GM18502 (cell line): ENCODE measurements at regions not wholly inside any gene's neighbourhood (a gene's known extent, or its start where the extent isn't known, plus 50 kb on each side); places are given as distances from the start of the nearest gene placed in this dataset.

Experiments used
- ATAC-seq: cut with Tn5 transposase; IDR thresholded peaks from one replicate; pipeline ENCODE4 v1.9.1; 2021; ENCODE audit warnings: mild to moderate bottlenecking; ENCODE audit not compliant: unreplicated experiment, poor library complexity

DNA sequence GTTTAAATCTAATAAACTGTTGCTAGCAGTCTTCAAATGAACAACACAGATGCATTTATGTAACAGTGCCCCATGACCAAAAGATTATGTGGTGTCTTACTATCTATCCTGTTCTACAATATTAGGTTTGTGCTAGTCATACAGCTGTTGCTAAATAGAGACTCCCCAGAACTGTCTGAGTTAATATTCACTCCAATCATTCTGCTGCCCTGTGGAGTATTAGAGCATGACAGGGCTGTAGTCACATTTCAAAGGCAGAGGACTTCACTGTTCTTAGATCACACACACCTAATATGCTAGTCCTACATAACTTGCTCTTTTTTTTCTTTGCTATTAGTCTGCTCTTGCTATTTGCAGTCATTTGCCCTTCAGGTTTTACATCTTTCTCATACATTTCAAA lies 157.6 kb upstream of the MDGA2 start:
- ATAC-seq = no peak

DNA sequence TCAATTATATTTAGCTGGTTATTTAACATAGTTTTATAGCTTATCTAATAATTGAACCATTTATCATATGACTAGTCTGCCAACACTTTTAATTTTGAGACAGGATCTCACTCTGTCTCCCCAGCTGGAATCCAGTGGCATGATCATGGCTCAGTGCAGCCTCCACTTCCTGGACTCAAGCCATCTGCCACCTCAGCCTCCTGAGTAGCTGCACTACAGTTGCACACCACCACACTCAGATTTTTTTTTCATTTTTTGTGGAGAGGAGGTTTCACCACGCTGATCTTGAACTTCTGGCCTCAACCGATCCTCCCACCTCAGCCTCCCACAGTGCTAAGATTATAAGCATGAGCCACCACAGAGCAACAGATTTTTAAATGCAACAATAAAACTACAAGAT lies 151.4 kb upstream of the MDGA2 start:
- no peak for ATAC-seq

DNA sequence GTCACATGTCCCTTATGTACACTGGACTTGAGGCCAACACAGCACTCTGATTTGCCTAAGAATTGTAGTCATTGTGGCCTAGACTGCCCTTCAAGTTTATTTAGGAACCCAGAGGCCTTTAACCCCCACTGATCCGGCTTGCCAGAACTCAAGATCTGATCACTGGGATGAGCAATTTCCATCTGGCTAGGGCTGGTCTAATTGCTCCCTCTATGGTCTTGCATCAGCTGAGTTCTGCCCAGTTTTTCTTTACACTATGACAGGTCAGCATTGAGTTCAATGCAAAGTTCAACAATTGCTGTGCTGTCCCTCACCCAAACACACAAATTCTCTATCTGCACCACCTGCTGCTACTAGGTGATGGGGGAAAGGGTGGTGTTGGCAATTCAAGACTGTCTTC lies 146.9 kb upstream of the MDGA2 start:
- no peak for ATAC-seq

DNA sequence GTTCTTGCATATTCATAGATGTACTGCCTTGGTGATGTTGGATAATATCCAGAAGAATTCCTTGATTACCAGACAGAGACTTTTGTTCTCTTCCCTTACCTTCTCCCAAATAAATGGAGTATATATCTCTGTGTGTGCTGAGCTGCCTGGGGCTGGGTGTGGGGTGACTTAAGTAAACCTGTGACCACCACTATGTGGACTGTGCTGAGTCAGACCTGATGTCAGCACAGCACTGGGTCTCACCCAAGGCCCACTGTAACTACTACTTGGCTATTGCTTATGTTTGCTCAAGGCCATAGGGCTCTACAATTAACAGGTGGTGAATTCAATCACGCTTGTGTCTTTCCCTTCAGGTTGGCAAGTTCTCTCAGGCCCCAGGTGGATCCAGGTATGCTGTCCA lies 145.7 kb upstream of the MDGA2 start:
- no peak for ATAC-seq

DNA sequence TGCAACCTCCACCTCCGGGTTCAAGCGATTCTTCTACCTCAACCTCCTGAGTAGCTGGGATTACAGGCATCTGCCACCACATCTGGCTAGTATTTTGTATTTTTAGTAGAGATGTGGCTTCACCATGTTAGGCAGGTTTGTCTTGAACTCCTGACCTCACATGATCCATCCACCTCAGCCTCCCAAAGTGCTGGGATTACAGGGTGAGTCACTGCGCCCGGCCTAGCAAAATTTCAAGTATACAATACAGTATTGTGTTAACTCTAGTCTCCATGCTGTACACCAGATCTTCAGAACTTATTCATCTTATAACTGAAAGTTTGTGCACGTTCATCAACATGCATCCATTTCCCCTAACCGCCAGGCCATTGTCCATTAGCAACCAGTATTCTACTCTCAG lies 115.1 kb upstream of the MDGA2 start:
- ATAC-seq = no peak

DNA sequence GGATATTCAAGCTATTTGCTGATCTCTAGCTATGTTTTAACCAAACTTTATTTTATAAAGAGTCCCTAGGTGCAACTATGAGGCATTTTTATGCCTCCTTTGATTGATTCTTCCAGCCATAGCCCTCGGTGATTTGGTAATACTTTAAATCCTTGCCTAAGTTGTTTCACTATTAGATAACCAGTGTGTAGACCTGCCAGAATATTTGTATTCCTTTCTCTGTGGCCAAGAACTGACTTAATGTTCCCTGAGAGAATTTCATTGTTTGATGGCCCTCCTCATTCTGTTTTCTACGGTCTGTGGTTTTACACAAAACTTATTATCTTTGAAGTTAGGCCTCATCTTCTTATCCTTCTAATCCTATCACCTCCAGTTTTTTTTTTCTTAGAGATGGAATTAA lies 109.7 kb upstream of the MDGA2 start:
- ATAC-seq = no peak

DNA sequence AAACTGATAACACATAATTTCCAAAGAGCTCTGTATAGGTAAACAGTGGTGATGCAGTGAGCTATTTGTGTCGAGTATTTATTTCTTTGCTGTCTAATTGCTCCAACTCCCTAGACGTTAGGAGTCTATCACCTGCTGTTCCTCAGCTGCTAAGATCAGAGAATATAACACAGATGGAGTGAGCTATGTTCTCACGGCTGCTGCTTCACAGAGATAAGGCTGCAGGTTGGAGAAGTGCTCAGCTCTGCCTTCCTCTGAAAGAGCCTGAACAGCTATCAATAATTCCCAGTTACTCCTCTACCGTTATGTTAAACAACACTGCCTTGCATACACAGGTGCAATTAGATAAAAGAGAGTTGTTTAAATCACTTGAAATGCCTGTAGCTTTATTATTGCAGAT lies 103.2 kb upstream of the MDGA2 start:
- no peak for ATAC-seq

DNA sequence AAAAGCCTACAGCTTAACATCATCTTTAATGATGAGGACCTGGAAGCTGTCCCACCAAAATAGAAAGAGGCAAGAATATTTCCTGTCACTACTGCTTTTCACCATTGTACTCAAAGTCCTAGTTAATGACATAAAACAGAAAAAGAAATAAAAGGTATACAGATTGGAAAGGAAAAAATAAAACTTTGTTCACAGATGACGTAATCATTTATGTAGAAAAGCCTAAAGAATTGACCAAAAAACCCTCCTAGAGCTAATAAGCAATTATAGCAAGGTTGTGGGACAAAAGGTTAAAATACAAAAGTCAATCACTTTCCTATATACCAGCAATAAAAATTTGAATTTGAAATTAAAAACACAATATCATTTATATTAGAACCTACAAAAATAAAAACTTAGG lies 97.2 kb upstream of the MDGA2 start:
- ATAC-seq = no peak

DNA sequence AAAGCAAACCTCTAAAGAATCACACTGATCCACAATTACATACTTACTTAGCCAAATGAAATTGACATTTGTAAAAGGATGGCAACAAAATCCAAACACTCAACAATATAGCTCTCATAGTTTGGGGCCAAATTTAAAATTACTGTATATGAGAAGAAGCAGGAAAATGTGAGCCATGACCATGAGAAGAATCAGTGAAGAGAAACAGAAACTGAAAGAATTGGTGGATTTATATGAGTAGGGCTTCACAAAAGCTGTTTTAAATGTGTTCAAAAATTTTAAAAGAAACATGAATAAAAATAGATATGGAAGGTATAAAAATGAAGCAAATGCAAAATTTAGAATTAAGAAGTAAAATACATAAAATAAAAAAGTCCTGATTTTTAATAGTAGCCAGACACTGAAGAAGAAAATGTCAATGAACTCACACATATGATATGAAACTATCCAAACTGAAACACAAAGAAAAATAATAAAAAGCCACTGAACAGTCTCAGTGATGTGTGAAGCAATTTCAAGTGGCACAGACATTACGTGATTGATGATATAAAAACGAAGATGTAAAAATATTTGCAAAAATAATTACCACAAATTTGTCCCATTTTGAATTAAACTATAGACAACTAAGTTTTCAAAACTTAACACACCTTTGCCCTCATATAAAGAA lies 87.9 kb upstream of the MDGA2 start:
- ATAC-seq = peak; percentile 64

DNA sequence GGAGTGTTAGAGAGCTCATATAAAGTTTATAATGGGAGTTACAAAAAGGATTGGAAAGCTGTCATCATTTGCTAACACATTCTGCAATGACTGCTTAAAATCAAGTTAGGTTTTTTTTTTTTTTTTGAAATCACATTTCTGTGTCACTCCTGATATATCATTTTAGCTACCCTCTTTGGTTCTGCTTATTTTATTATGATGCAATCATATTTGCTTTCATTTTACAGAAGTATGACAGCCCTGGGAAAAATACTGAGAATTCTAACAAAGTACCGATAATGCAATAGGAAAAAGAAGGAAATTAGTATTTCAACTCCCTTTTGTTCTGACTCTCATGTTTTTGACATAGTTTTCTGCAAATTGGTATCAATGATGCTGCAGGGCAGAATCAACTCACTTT lies 71.6 kb upstream of the MDGA2 start:
- no peak for ATAC-seq

DNA sequence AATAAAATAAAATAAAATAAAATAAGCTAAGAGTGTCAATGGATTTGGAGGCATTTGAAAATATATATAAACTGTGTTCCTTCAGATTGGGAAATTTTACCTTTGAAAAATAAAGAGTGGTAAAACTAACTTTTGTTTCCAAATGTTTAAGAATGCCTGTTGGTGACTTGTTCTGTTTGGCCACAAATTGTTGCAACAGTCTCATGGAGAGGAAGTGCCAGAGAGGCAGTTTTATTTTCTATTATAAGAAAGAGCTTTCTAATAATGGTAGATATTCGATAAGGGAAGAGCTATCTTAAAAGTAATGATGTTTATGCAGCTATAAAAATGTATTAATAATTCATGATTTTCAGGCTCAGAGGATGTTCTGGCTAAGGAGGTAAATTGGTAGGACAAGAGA lies 68.8 kb upstream of the MDGA2 start:
- no peak for ATAC-seq

DNA sequence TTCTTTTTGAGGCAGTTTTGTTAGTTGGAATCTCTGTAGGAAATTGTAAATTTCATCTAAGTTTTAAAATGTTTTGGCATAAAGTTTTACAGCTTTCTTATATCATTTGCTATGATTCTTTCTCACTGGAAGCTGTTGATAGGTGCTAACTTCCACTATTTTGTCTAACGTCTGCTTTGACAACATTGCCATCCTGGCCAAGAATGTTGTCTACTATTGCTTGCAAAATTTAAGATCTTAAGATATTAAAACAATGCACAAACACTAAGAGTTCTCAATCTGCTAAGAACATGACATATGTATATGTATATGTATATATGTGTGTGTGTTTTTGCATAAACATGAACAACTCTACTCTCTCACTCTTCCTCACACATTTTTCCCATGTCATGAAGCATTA lies 64.1 kb upstream of the MDGA2 start:
- ATAC-seq = no peak

DNA sequence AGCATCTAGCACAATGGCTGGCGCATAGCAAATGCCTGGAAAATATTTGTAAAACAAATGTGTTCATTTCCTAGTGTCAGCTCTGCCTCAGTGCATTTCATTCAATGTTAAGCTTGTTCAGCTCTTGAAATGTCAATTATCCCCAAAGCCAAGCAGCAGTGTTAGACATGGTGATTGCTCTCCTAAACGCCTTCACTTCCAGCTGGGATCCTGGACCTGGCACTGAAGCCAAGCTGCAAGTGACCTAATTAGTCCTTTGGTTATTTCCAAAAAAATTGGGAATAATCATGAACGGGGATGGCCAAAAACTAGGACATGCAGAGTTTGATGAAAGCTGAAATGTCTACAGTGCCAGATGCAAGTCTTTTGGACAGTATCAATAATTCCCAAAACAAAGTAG lies 54.9 kb upstream of the MDGA2 start:
- no peak for ATAC-seq
